IPS DF 6.9 (cell line): ENCODE measurements at regions not wholly inside any gene's neighbourhood (a gene's known extent, or its start where the extent isn't known, plus 50 kb on each side); places are given as distances from the start of the nearest gene placed in this dataset.

ENCODE experiments used
- DNase-seq: peaks from one replicate; pipeline ENCODE4 v3.0.0-alpha.2; 2013; ENCODE audit warnings: low read depth, low spot score
- H3K27ac ChIP-seq: one replicate; pipeline ENCODE4 v1.5.1; 2013; ENCODE audit warnings: low read length, control low read depth
- H3K27me3 ChIP-seq: 2 replicates; pipeline ENCODE4 v1.6.1; 2013; ENCODE audit warnings: mild to moderate bottlenecking, low read length; ENCODE audit not compliant: control insufficient read depth, insufficient read depth
- H3K36me3 ChIP-seq: 2 replicates; pipeline ENCODE4 v1.6.1; 2013; ENCODE audit warnings: low read length; ENCODE audit not compliant: control insufficient read depth, insufficient read depth
- H3K4me1 ChIP-seq: 2 replicates; pipeline ENCODE4 v1.6.1; 2013; ENCODE audit warnings: low read length; ENCODE audit not compliant: control insufficient read depth, insufficient read depth
- H3K4me3 ChIP-seq: 2 replicates; pipeline ENCODE4 v1.5.1; 2013; ENCODE audit warnings: mild to moderate bottlenecking, low read length
- H3K9me3 ChIP-seq: 2 replicates; pipeline ENCODE4 v1.6.1; 2013; ENCODE audit warnings: low read length, inconsistent platforms; ENCODE audit not compliant: control insufficient read depth, insufficient read depth
- WGBS: extraction: QIAGEN DNeasy Blood & Tissue Kit; methylation state at CpG from one replicate; pipeline ENCODE4 v1.1.7; 2013; ENCODE audit warnings: mixed read lengths, missing lambda C conversion rate; ENCODE audit not compliant: insufficient read length, insufficient coverage; 5-methylcytosine and 5-hydroxymethylcytosine counted together

GRCh38 chr1:103435443-103435842 lies 90.1 kb upstream of the RNPC3 start:
- Histone ChIP-seq H3K4me1 (no peaks in the 10 kb centered on the region), H3K27ac (no peak overlapping the region), H3K27me3 (no peaks in the 10 kb centered on the region), H3K4me3 (no peak overlapping the region), H3K9me3 (no peaks in the 10 kb centered on the region), H3K36me3 (no peaks in the 10 kb centered on the region)
- DNase-seq = no peak
- WGBS = no CpG with 5 or more reads among the region's 1 CpG

DNA sequence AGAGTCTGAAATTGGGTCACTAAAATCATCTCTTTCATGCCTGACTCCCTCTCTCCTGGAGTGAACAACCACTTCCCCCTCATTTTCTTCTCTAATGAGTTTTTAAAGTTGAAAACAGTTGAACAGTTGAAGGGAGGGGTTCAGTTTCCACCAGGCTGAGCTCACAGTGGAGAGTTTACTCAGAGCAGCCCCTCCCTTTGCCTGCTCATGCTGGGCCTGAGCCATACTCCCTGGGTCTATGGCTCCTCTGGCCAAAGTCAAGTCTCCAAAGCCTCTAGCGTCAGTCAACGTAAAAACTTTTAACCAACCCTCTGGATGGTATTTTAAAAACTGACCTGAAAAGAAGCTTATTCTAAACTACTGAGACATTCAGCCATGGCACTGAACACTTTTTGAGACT lies 100.8 kb upstream of the RNPC3 start:
- Histone ChIP-seq H3K4me3 (no peak overlapping the region), H3K36me3 (no peaks in the 10 kb centered on the region), H3K27ac (no peak overlapping the region), H3K4me1 (no peaks in the 10 kb centered on the region), H3K9me3 (no peaks in the 10 kb centered on the region), H3K27me3 (no peaks in the 10 kb centered on the region)
- no peak for DNase-seq
- no CpG with 5 or more reads among the region's 2 CpGs for whole genome bisulfite sequencing

GRCh38 chr1:103416681-103417286 lies 108.7 kb upstream of the RNPC3 start:
- Histone ChIP-seq H3K27ac (no peak overlapping the region), H3K9me3 (no peaks in the 10 kb centered on the region), H3K4me1 (no peaks in the 10 kb centered on the region), H3K27me3 (no peaks in the 10 kb centered on the region), H3K36me3 (no peaks in the 10 kb centered on the region), H3K4me3 (no peak overlapping the region)
- no peak for DNase-seq
- no CpG with 5 or more reads among the region's 1 CpG for WGBS

DNA sequence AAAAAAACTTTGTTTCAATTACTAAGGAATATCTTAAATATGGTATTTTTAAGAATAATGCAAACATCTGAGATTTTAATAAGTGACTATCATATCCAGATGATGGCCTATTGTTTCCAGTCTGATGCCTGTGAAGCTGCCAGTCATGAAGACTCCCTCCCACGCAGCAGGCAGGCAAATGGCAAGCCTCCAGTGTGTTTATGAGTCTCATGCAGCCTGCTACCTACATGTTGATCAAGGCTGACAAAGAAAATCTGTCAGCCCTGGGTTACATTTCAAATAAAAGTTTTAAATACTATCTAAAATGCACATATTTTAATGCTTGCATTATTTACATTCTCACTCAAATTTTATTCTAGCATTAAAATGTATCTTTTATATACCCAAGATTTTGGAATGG lies 137.6 kb upstream of the RNPC3 start:
- H3K4me1 ChIP-seq = no peaks in the 10 kb centered on the region
- no peaks in the 10 kb centered on the region for H3K36me3 ChIP-seq
- no peak for DNase-seq
- no CpG with 5 or more reads among the region's 1 CpG for WGBS
- no peaks in the 10 kb centered on the region for H3K27me3 ChIP-seq
- H3K4me3 ChIP-seq = no peak overlapping the region
- H3K9me3 ChIP-seq = no peaks in the 10 kb centered on the region
- no peak overlapping the region for H3K27ac ChIP-seq

- Histone ChIP-seq H3K9me3 (no peaks in the 10 kb centered on the region), H3K36me3 (no peaks in the 10 kb centered on the region), H3K27me3 (no peaks in the 10 kb centered on the region), H3K4me1 (no peaks in the 10 kb centered on the region), H3K27ac (no peak overlapping the region), H3K4me3 (no peak overlapping the region)
- no peak for DNase-seq
- no CpG with 5 or more reads among the region's 3 CpGs for WGBS
These were observed 151.5 kb upstream of the RNPC3 start for GRCh38 chr1:103373991-103374390.

DNA sequence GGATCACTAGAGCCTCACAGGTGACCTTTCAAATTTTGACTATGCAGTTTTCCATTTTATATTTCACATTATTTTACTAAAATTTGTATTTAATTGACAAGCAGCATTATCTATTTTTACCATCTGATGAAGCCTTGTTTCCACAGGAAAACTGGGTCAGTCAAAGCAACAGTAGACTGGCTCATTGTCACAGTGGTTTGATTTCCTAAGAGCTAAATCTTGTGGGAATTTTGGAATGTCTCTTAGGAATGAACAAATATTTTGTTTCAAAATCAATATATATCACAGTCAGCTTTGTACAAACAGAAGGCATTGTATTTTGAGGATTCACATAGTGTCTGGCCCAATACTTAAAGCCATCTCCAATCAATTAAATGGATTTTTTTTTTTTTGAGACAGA lies 152.6 kb upstream of the RNPC3 start:
- H3K27me3 ChIP-seq = no peaks in the 10 kb centered on the region
- H3K4me3 ChIP-seq = no peak overlapping the region
- H3K27ac ChIP-seq = no peak overlapping the region
- no peak for DNase-seq
- no peaks in the 10 kb centered on the region for H3K4me1 ChIP-seq
- H3K9me3 ChIP-seq = no peaks in the 10 kb centered on the region
- no peaks in the 10 kb centered on the region for H3K36me3 ChIP-seq

DNA sequence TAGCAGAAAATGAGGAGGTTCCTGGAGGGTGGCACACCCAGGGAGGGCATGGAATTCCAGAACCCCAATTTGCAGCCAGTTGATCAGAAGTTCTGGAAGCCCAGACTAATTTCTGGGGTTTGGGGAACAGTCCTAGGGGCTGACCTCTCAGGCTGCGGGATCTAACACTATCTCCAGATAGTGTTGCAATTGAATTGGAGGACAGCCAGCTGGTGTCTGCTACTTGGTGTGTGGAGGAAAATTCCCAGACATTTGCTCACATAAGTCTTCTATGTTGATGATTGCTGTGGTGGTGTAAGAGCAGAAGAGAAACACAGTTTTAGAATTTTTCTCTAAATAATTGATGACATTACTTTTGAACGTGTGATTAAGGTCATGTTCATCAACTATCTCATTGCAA lies 154.3 kb upstream of the RNPC3 start:
- no peak for DNase-seq

DNA sequence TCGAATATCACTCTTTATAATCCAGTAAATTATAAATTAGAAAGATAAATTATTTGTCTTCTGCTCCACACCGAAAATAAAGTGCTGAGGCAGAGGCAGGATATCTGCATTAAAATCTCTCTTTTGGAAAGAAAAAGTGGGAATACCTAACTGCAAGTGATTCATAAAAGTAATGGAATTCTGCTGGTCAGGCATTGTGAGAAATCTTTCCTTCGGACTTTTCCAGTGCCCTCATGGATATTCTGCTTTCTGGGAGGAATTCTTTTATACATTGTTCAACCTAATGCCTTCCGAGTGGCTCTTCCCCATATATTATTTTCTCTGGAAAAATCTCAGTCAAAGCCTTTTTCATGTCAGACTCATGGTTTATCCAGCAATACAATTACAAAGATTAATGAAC lies 158.3 kb upstream of the RNPC3 start:
- no peaks in the 10 kb centered on the region for H3K9me3 ChIP-seq
- no CpG with 5 or more reads among the region's 4 CpGs for WGBS
- H3K27me3 ChIP-seq = no peaks in the 10 kb centered on the region
- no peaks in the 10 kb centered on the region for H3K36me3 ChIP-seq
- H3K27ac ChIP-seq = no peak overlapping the region
- no peak for DNase-seq
- H3K4me1 ChIP-seq = no peaks in the 10 kb centered on the region
- no peak overlapping the region for H3K4me3 ChIP-seq

More for the DNA sequence above, 154.3 kb upstream of the RNPC3 start:
- no peak overlapping the region for H3K27ac ChIP-seq
- WGBS = no CpG with 5 or more reads among the region's 2 CpGs
- no peaks in the 10 kb centered on the region for H3K4me1 ChIP-seq
- no peaks in the 10 kb centered on the region for H3K27me3 ChIP-seq
- no peak overlapping the region for H3K4me3 ChIP-seq
- H3K36me3 ChIP-seq = no peaks in the 10 kb centered on the region
- H3K9me3 ChIP-seq = no peaks in the 10 kb centered on the region

DNA sequence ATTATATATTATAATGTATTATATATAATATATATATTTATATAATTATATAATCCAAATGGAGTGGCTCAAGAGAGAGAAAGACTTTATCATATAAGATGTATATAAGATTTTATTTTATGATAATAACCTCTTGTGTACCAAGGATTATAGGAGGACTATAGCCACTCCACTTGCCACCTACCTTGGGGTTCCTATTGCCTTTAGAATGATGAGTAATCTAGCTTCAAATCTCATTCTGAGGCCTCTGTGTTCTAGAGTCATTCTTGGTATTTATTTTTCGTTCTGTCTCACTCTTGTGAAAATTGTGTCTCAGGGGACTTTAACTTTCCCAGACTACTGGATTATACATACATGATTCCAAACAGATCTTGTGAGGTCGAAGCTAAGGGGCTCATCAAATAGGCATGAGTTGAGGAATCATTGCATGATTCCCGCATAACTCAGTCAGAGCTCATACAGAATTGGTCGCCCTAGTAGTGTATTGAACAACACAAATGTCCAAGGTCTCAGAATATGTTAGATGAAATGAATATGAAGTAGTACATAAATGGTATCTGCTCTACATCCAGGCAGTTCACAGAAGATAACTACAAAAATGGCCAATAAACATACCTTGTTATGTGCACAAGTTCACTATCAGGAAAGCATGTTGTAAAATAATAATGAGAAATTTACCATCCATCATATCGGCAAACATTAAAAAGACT lies 159.5 kb upstream of the RNPC3 start:
- Histone ChIP-seq H3K4me1 (no peaks in the 10 kb centered on the region), H3K27me3 (no peaks in the 10 kb centered on the region), H3K36me3 (no peaks in the 10 kb centered on the region), H3K4me3 (no peak overlapping the region), H3K27ac (no peak overlapping the region), H3K9me3 (no peaks in the 10 kb centered on the region)
- DNase-seq = no peak
- WGBS = no CpG with 5 or more reads among the region's 5 CpGs

DNA sequence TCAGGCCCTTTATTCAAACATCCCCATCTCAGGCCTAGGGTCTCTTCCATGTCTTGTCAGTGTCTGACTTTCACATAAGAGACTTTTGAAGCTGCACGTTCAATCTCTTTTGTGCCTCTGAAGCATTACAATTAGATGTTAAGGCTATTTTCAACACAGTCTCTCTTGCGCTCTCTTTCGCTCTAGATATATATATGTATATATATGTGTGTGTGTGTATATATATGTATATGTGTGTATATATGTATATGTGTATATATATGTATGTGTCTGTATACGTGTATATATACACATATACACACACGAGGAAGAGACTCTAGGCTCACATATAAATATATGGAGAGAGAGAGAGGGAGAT lies 162.5 kb upstream of the RNPC3 start:
- H3K27me3 ChIP-seq = no peaks in the 10 kb centered on the region
- H3K27ac ChIP-seq = no peak overlapping the region
- H3K36me3 ChIP-seq = no peaks in the 10 kb centered on the region
- no peaks in the 10 kb centered on the region for H3K9me3 ChIP-seq
- no peak for DNase-seq
- H3K4me1 ChIP-seq = no peaks in the 10 kb centered on the region
- WGBS = no CpG with 5 or more reads among the region's 5 CpGs
- no peak overlapping the region for H3K4me3 ChIP-seq

DNA sequence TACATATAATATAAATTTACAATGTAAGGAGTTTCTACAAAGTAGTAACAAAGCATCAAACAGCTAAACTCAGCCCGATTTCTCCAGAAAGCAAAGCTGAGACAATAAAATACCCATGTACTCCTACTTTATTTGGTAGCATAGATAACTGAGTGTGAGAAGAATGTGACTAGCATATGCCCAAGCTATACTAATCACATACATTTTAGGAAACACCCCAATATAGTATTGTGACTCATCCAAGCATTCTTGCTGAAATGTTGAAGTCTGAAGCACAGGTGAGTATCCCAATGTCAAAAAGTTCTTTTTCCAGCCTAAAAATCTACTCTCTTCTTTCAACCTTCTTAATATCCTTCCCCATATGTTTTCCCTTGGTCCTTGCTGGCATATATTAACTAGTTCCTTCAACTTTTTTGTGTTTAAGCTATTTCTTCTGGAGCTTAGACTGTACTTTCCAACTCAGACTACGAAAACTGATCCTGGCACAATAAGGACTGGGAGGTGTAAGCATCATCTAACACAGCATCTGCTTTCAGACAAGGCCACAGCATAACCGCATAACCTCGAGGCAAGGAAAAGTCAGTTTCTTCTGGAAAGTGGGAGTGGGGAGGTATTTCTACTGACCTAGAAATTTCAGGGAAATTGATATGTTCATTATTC lies 163.0 kb upstream of the RNPC3 start:
- H3K4me3 ChIP-seq = no peak overlapping the region
- H3K9me3 ChIP-seq = no peaks in the 10 kb centered on the region
- no peaks in the 10 kb centered on the region for H3K36me3 ChIP-seq
- no peaks in the 10 kb centered on the region for H3K27me3 ChIP-seq
- H3K27ac ChIP-seq = no peak overlapping the region
- no CpG with 5 or more reads among the region's 4 CpGs for WGBS
- H3K4me1 ChIP-seq = no peaks in the 10 kb centered on the region
- DNase-seq = no peak
